ENCODE measurements at regions not wholly inside any gene's neighbourhood (a gene's known extent, or its start where the extent isn't known, plus 50 kb on each side); places are given as distances from the start of the nearest gene placed in this dataset.

- H3K36me3 ChIP-seq (ENCODE audit: low read depth, missing control alignments): no peaks in the 10 kb centered on the region
- TF ChIP-seq POLR2A (IDR thresholded peaks at IDR 0.05): no peak
- no peak for TF ChIP-seq CTCF (IDR thresholded peaks at IDR 0.05)
- WGBS, 2 donors: 88 to 89% methylated on average over 5 of the region's 5 CpGs
- no peaks in the 10 kb centered on the region for H3K9me3 ChIP-seq
- DNase-seq: no peak
- no peaks in the 10 kb centered on the region for H3K27me3 ChIP-seq
- no peak overlapping the region for H3K4me3 ChIP-seq
- intact Hi-C loops (cut with DNase I; ENCODE audit: low total_unique reads): no loop called here
- H3K4me1 ChIP-seq: no peaks in the 10 kb centered on the region
- no peak overlapping the region for H3K27ac ChIP-seq
These were observed 187.7 kb upstream of the TLE4 start for GRCh38 chr9:79384091-79384490.

DNA sequence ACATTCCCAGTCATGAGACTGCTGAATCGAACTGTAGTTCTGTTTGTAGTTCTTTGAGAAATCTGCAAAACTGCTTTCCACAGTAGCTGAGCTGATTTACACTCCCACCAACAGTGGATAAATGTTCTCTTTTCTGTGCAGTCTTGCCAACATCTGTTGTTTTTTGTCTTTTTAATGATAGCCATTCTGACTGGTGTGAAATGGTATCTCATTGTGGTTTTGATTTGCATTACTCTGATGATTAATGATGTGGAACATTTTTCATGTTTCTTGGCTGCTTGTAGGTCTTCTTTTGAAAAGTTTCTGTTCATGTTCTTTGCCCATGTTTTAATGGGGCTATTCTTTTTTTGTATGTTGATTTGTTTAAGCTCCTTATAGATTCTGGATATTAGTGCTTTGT is 187.3 kb upstream of the TLE4 start:
- intact Hi-C loops (cut with DNase I; ENCODE audit: low total_unique reads): no loop called here
- DNase-seq: no peak

DNA sequence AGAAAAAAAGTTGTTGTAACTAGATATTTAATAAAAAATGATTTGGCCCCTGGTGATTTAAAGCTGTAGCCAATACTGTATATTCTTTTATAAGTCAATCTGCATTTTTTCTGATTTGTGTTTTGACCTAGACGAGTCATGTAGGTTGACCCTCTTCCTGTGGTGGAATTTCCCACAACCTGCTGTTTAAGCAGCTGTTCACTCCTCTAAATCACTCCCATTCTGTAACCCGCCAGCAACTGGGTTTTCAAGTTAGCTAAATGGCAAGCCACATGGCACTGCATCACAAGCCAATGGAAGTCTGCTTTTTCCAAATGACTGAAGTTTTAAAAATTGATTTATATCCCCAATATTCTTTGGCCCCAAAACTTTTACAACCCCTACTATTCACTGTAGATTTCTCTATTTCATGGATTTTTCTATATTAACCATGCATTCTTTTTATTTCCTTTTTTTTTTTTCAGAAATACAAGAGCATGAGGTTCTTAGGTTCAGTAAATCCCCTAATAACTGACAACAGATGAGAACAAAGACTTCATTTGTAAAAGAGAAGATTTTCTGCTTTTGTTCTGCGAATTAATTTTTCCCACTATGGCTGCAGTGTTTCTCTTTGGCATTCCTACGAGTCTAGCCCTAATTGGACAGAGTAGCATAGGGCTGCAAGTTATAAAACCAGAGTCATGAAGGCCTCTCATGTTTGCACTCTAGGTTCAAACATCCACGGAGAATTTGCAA is 184.5 kb upstream of the TLE4 start:
- no peak for TF ChIP-seq POLR2A (IDR thresholded peaks at IDR 0.05)
- Histone ChIP-seq H3K36me3 (ENCODE audit: low read depth, missing control alignments) (no peaks in the 10 kb centered on the region), H3K27ac (no peak overlapping the region), H3K27me3 (no peaks in the 10 kb centered on the region), H3K4me1 (no peaks in the 10 kb centered on the region), H3K9me3 (no peaks in the 10 kb centered on the region), H3K4me3 (no peak overlapping the region)
- intact Hi-C loops (cut with DNase I; ENCODE audit: low total_unique reads): no loop called here
- no peak for DNase-seq
- WGBS, 2 donors: 83 to 85% methylated on average over 5 of the region's 5 CpGs

More for the DNA sequence above, 187.3 kb upstream of the TLE4 start:
- Histone ChIP-seq H3K9me3 (no peaks in the 10 kb centered on the region), H3K4me1 (no peaks in the 10 kb centered on the region), H3K27ac (no peak overlapping the region), H3K4me3 (no peak overlapping the region), H3K27me3 (no peaks in the 10 kb centered on the region), H3K36me3 (ENCODE audit: low read depth, missing control alignments) (no peaks in the 10 kb centered on the region)
- no peak for TF ChIP-seq POLR2A (IDR thresholded peaks at IDR 0.05)
- TF ChIP-seq CTCF (IDR thresholded peaks at IDR 0.05): no peak
- 50 to 56% methylated on average over 1 of the region's 1 CpG for WGBS, 2 donors

DNA sequence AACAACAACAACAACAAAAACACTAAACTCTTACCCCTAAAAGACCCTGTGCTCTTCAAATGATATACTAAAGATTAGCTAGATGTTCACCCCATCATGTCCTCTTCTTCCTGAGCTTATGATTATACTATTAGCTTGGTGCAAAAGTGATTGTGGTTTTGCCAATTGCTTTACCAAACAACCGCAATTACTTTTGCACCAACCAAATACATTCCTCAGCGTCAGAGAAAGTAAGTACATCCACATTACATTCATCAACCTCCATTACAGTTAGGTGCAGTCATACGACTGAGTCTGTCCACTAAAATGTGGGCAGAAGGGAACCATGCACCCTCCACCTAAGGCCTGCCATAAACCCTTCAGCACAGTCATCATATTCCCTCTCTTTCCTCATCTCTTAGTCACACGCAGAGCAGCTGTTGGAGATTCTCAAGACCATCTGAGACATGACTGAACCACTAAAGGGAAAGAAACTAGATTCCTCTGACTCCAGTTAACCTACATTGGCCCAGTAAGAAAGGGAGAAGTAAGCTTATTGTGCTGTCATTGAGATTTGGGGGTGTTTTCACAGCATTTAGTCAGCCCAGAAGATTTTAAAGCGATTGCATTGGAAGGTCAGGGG is 181.6 kb upstream of the TLE4 start:
- no peak overlapping the region for H3K27ac ChIP-seq
- no peaks in the 10 kb centered on the region for H3K9me3 ChIP-seq
- intact Hi-C loops (cut with DNase I; ENCODE audit: low total_unique reads): no loop called here
- H3K4me3 ChIP-seq: no peak overlapping the region
- TF ChIP-seq POLR2A (IDR thresholded peaks at IDR 0.05) (no peak), CTCF (IDR thresholded peaks at IDR 0.05) (no peak)
- H3K36me3 ChIP-seq (ENCODE audit: low read depth, missing control alignments): no peaks in the 10 kb centered on the region
- no peaks in the 10 kb centered on the region for H3K4me1 ChIP-seq
- no peak for DNase-seq
- no peaks in the 10 kb centered on the region for H3K27me3 ChIP-seq
- 74 to 81% methylated on average over 5 of the region's 5 CpGs for WGBS, 2 donors

- TF ChIP-seq POLR2A (IDR thresholded peaks at IDR 0.05) (no peak), CTCF (IDR thresholded peaks at IDR 0.05) (no peak)
- intact Hi-C loops (cut with DNase I; ENCODE audit: low total_unique reads): no loop called here
- no peaks in the 10 kb centered on the region for H3K4me1 ChIP-seq
- H3K27me3 ChIP-seq: no peaks in the 10 kb centered on the region
- DNase-seq: no peak
- H3K4me3 ChIP-seq: no peak overlapping the region
- no peaks in the 10 kb centered on the region for H3K36me3 ChIP-seq (ENCODE audit: low read depth, missing control alignments)
- 53 to 73% methylated on average over 16 to 28 of the region's 28 CpGs for WGBS, 2 donors
- no peak overlapping the region for H3K27ac ChIP-seq
- no peaks in the 10 kb centered on the region for H3K9me3 ChIP-seq
These were observed 180.7 kb upstream of the TLE4 start for GRCh38 chr9:79390781-79391770.

Measured in testis (tissue), 2 donors.